GM19193 (cell line): ENCODE measurements at regions not wholly inside any gene's neighbourhood (a gene's known extent, or its start where the extent isn't known, plus 50 kb on each side); places are given as distances from the start of the nearest gene placed in this dataset.

ENCODE experiments used
- POLR2A ChIP-seq: IDR thresholded peaks from 4 replicates; pipeline ENCODE4 v1.6.1; 2011; ENCODE audit not compliant: insufficient read depth, insufficient read length; ENCODE audit errors: extremely low read depth

- TF ChIP-seq POLR2A, result no peak
Observed at GRCh38 chr5:127206320-127207113, 84.1 kb upstream of the MEGF10 start.

GRCh38 chr5:127210042-127210441 is 80.6 kb upstream of the MEGF10 start:
- TF ChIP-seq POLR2A, result no peak

- no peak for TF ChIP-seq POLR2A
Observed at GRCh38 chr5:127213231-127213630, 77.4 kb upstream of the MEGF10 start.

GRCh38 chr5:127216143-127216542 is 74.5 kb upstream of the MEGF10 start:
- TF ChIP-seq POLR2A, result no peak

- no peak for TF ChIP-seq POLR2A
Observed at GRCh38 chr5:127216898-127217675, 73.5 kb upstream of the MEGF10 start.

- no peak for TF ChIP-seq POLR2A
Observed at GRCh38 chr5:127223256-127223974, 67.2 kb upstream of the MEGF10 start.

- TF ChIP-seq POLR2A, result no peak
Observed at GRCh38 chr5:127227881-127228280, 62.7 kb upstream of the MEGF10 start.

- TF ChIP-seq POLR2A, result no peak
Observed at GRCh38 chr5:127228540-127229184, 61.9 kb upstream of the MEGF10 start.

- TF ChIP-seq POLR2A, result peak; percentile 72
Observed at GRCh38 chr5:127229185-127229889, 61.3 kb upstream of the MEGF10 start.

- TF ChIP-seq POLR2A, result no peak
Observed at GRCh38 chr5:127231118-127231517, 59.5 kb upstream of the MEGF10 start.

GRCh38 chr5:127233590-127233989 is 57.0 kb upstream of the MEGF10 start:
- no peak for TF ChIP-seq POLR2A

- TF ChIP-seq POLR2A, result no peak
Observed at GRCh38 chr5:127235136-127235535, 55.5 kb upstream of the MEGF10 start.

- TF ChIP-seq POLR2A, result no peak
Observed at GRCh38 chr5:127236254-127236653, 54.3 kb upstream of the MEGF10 start.
